ENCODE measurements at regions not wholly inside any gene's neighbourhood (a gene's known extent, or its start where the extent isn't known, plus 50 kb on each side); places are given as distances from the start of the nearest gene placed in this dataset.

GRCh38 chr1:70659891-70660290 is 248.8 kb downstream of the CTH start:
- TF ChIP-seq CTCF (IDR thresholded peaks at IDR 0.05; ENCODE audit: insufficient read depth, low read length): no peak
- DNase-seq (ENCODE audit: low read depth): no peak
- no peak overlapping the region for H3K4me3 ChIP-seq (ENCODE audit: low read depth, low read length)

GRCh38 chr1:70666381-70667140 is 255.5 kb downstream of the CTH start:
- TF ChIP-seq CTCF (IDR thresholded peaks at IDR 0.05; ENCODE audit: insufficient read depth, low read length): no peak

GRCh38 chr1:70667494-70668170 is 256.6 kb downstream of the CTH start:
- DNase-seq (ENCODE audit: low read depth): peak; percentile 13
- no peak for TF ChIP-seq CTCF (IDR thresholded peaks at IDR 0.05; ENCODE audit: insufficient read depth, low read length)
- H3K4me3 ChIP-seq (ENCODE audit: low read depth, low read length): no peak overlapping the region

More at GRCh38 chr1:70666381-70667140, 255.5 kb downstream of the CTH start:
- no peak for DNase-seq (ENCODE audit: low read depth)
- H3K4me3 ChIP-seq (ENCODE audit: low read depth, low read length): no peak overlapping the region

GRCh38 chr1:70671006-70671405 is 259.9 kb downstream of the CTH start:
- DNase-seq (ENCODE audit: low read depth): no peak
- no peak for TF ChIP-seq CTCF (IDR thresholded peaks at IDR 0.05; ENCODE audit: insufficient read depth, low read length)
- no peak overlapping the region for H3K4me3 ChIP-seq (ENCODE audit: low read depth, low read length)

- DNase-seq (ENCODE audit: low read depth): peak; percentile 20
Measured at GRCh38 chr1:70672442-70672888, 261.4 kb downstream of the CTH start.

More at GRCh38 chr1:70672442-70672888, 261.4 kb downstream of the CTH start:
- H3K4me3 ChIP-seq (ENCODE audit: low read depth, low read length): no peak overlapping the region
- TF ChIP-seq CTCF (IDR thresholded peaks at IDR 0.05; ENCODE audit: insufficient read depth, low read length): no peak
